SH-SY5Y (cell line): ENCODE measurements at regions not wholly inside any gene's neighbourhood (a gene's known extent, or its start where the extent isn't known, plus 50 kb on each side); places are given as distances from the start of the nearest gene placed in this dataset.

Experiments
- GATA2 ChIP-seq: IDR thresholded peaks from 2 replicates; pipeline ENCODE4 v1.6.1; 2011; ENCODE audit warnings: mild to moderate bottlenecking, low read depth, low read length
- GATA3 ChIP-seq: IDR thresholded peaks from 2 replicates; pipeline ENCODE4 v1.6.1; 2011; ENCODE audit warnings: low read depth, mild to moderate bottlenecking, low read length, moderate library complexity

DNA sequence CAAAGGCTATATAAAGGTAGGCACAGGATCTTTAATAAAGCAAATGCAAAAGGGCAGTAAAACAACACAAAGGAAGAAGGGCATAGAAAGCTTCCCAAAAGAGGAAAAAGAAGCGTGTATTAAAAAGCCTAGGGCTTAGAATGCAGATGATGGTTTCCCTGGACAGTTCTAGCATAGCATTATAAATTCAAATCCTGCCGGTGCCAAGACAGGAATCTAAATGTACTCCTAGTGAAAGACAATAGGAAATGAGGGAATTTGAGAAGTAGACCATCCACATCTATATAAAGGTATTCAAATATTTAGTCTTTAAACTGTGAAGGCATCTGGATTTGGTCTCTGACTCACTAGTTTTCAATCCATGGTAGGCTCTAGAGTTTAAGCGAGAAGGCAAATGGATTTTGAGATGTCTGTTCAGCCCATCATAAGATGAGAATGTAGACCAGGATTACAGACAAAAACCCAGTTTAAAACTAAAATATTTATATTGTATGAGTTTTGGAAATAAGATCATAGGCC lies 431.8 kb downstream of the TBL1XR1 start:
- TF ChIP-seq GATA3 (no peak), GATA2 (no peak)

DNA sequence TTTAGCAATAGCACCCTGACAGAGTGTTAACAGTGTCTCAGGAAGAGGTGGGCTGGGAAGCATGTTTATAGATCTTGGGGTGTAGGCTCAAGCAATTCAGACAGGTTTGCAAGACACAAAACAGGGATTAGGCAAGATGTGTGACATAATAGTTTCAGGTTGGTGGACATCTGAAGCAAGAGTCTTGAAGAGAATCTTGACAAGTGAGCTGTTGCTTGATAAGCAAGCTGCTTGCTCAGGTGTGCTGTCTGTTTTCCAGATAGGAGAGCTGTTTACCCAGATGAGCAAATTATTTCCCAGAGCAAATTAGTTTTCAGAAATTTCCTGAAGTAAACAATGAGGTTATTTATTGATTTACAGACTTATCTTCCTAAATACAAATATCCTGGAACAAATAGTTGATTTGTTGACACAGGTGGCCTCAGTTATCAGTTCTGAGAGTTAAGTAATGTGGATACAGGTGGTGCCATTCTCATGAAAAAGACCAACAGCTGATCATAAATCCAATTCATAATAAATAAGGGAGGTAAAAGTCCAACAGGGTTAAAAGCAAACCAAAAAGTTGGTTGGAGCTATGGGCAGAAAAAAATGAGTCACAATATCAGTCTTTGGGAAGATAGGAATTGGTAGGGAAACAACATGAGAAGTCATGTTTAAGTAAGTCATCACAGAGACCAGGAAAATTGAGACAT lies 437.3 kb downstream of the TBL1XR1 start:
- TF ChIP-seq GATA3 (no peak), GATA2 (no peak)

DNA sequence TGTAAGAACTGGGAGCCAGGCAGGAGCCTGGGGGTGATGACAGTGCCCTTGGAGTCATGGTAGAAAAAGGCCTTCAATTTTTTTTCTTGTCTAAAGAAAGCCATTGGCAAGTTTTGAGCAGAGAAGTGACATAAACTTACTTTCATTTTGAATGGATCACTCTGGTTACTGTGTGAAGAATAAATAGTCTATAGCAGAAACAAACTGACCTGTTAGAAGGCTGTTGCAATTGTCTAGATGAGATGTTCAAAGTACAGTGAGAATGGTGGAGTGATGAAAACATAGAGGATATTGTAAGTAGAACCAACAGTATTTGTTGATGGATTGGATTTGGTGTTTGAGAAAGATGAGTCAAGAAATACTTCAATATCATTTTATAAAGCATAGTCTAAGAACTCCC lies 439.9 kb downstream of the TBL1XR1 start:
- TF ChIP-seq GATA3 (no peak), GATA2 (no peak)

DNA sequence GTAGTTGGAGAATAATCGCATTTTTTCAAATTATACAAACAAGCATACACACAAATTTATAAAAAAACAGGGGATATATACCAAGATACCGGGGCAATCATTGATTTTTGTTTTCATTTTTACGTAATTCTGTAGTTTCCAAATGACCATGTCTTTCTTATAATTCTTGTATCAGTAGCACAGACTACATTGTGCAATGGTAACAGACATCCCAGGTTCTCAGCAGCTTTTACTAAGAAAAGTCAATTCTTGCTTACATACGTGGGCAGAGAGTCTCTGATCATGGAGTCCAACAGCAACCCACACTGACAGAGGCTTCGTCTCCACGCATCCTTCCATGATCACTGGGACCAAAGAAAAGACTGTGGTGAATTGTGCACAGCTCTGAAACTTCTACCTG lies 441.3 kb downstream of the TBL1XR1 start:
- TF ChIP-seq GATA3, result no peak
- TF ChIP-seq GATA2, result no peak

DNA sequence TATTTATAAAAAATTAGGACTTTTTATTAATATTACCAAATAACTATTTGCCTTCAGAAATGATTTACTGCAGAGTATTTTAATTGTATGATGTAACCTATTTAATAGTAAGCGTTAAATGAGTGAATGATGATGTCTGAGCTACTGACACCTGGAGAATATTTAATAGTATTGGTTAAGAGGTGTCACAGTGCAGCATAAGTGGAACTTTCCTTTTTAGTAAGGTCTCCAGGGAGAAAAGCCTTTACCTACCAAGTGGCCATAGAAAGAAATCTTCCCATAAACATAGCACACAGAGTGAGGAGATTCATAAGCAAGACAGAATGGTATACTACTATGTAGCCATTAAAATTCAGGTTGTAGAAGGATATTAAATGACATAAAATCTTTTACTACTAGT lies 441.7 kb downstream of the TBL1XR1 start:
- TF ChIP-seq GATA3 (no peak), GATA2 (no peak)

DNA sequence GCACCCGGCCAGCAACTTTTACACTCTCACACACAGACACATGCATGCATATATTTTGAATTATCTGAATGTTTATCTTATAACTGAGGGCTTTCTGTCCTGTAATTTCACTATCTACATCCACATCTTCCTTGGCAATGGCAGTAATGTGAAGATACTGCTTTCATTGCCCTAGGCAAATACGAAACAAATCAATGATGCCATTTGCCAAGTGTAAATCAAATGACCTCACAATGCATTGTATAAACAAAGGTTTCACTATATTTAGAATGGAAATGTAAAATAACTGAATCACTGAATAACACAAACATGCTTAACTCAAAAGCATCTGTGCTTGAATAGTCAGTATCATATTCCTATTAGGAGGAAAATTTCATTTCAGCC lies 455.6 kb downstream of the TBL1XR1 start:
- TF ChIP-seq GATA3 (peak; percentile 82), GATA2 (peak; percentile 80)

DNA sequence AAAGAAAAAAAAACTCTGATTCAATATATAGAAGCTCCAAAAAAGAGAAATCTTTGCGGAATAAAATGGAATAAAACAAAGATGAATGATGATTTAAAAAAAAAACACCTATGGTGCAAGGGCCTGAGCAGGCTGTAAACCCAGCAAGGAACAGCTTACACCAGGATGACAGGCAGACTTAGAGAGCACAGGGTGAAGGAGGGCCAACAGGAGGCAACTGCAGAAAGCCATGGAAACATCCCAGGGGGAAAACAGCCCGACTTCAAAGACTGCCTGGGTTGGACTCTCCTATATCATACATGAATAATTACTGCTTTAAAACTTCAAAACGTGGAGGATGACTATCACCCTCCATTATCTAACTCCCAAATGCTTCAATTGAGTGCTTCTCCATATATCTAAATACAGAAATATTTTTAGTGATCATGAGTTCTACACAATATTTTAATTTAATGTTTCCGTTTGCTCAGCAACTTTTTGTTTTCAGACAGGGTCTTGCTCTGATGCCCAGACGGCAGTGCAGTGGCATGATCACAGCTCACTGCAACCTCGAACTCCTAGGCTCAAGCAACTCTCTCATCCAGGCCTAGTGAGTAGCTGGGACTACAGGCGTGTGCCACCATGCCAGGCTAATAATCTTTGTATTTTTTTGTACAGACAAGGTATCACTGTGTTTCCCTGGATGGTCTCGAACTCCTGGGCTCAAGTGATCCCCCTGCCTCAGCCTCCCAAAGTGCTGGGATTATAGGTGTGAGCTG lies 456.2 kb downstream of the TBL1XR1 start:
- TF ChIP-seq GATA2, result no peak
- no peak for TF ChIP-seq GATA3

DNA sequence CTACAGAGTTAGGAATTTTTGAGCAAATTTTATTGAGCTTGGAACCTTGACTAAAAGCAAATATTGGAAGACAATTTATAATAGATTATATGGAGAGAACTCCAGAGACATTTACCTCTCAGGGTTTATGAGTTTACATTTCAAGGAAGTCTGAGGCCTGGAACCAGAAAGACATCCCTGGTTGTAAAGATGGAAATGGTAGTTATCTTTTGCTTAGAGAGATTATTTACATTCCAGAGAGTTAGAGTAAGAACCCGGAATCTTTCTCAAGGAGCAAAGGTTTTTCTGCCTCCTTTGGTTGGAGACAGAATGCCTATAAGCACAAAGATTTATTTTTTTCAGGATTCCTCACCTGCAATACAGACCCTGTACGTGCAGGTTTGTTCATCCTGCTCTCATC lies 458.1 kb downstream of the TBL1XR1 start:
- TF ChIP-seq GATA3 (no peak), GATA2 (no peak)

DNA sequence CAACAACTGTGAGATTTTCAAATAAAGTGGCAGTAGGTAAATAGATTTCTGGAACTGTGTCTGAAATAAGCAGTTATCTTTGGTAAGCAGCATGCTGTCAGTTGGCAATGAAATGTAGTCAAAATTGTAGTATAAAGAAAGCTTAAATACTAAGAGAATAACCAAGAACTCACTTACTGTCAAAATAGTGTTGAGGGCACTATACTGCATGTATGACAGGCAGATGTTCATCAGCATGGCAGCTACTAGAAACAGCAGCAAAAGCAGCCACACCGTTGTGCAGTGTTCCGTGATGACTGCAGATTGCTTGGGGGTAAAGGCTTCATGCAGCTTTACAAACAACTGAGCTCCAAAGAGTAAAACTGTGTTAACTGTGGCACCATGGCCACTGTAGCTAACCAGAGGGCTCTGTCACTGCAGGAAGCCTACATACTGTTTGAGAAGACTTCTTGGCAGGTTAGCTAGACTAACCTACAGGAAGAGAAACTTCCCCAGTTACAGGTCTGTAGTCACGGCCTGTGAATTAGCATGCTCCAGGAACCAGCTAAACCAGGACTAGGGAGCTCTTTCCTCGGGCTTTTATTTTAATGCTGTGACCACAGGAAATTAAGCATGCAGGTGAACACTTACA lies 459.7 kb downstream of the TBL1XR1 start:
- no peak for TF ChIP-seq GATA2

DNA sequence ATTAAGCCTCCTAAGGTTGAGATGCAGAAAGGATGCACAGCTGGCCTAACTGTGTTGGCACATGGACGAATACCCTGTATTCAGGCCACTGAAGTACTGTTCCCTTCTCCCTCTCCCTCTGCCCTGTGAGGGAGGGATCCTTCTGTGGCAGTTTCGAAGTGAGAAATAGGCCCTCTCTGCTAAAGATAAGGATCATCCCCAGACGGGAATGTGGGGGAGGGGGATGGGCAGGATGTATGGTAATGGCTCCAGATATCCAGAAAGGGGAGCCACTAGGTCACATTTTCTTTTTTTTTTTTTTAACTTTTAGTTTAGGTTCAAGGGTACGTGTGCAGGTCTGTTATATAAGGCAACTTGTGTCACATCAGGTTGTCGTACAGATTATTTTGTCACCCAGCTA lies 463.1 kb downstream of the TBL1XR1 start:
- no peak for TF ChIP-seq GATA3
- peak; percentile 31; the same call in 1 of the 2 replicates for TF ChIP-seq GATA2

DNA sequence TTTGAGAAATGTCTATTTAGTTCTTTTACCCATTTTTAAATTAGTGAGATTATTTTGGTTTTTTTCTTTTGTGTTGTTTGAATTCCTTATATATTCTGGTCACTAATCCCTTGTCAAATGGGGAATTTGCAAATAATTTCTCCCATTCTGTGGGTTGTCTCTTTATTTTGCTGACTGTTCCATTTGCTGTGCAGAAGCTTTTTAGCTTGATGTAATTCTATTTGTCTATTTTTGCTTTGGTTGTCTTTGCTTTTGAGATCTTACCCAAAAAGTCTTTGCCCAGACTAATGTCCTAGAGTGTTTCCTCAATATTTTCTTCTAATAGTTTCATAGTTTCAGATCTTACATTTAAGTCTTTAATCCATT lies 472.9 kb downstream of the TBL1XR1 start:
- TF ChIP-seq GATA2 (no peak), GATA3 (no peak)

DNA sequence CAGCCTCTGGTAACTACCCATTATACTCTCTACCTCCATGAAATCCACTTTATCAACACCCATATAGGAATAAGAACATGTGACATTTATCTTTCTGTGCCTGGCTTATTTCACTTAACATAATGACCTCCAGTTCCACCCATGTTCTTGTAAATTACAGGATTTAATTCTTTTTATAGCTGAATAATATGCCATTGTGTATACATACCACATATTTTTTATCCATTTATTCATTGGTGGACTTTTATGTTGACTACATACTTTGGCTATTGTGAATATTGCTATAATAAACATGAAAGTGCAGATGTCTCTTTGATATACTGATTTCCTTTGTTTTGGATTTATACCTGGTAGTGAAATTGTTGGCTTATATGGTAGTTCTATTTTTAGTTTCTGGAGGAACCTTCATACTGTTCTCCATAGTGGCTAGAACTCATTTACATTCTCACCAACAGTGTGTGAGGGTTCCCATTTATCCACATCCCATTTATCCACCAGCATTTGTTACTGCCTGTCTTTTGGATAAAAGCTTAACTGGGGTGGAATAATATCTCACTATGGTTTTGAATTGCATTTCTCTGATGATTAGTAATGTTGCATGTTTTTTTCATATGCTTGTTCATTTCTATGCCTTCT lies 473.4 kb downstream of the TBL1XR1 start:
- TF ChIP-seq GATA2, result no peak
- TF ChIP-seq GATA3, result no peak

DNA sequence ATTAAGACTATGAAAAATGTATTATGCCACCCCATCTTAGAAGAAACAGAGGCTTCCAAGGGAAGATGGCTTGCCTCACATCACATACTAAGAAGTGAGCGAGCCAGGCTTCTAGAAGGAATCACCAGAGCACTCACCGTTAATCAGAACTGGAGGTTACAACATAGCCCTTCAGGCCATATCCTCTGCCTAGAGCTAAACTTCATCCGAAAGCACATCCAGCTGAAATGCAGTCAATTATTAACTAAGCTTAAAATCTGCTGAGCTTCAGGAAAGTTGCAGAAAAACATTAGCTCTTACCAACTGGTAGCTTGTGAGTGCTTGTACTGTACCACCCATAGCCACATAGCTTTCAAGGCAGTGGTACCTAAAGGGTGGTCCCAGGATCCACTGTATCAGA lies 483.2 kb downstream of the TBL1XR1 start:
- TF ChIP-seq GATA2 (no peak), GATA3 (no peak)

DNA sequence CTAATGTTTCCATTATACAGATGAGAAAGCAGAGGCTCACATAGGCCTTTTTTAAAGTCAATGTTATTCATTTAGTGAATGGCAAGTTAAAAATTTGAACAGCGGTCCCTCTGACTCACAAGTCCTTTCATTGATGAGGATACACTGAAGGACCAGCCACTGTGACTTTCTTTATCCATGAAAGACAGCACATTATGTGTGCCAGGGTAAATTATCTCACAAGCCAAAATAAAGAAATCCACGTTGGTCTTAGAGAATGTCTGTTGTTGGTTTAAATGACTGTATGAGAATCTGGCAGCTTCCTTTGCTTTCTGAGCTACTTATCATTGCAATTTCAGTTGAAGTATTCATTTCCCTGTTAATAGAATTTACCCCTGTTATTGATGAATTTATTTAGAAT lies 485.1 kb downstream of the TBL1XR1 start:
- no peak for TF ChIP-seq GATA3
- no peak for TF ChIP-seq GATA2
